GM10266 (cell line): ENCODE measurements at regions not wholly inside any gene's neighbourhood (a gene's known extent, or its start where the extent isn't known, plus 50 kb on each side); places are given as distances from the start of the nearest gene placed in this dataset.

Source experiments
- DNase-seq: peaks from one replicate; pipeline ENCODE4 v3.0.0; 2012; ENCODE audit errors: extremely low spot score
- TF ChIP-seq, protein P1 (sequence below): IDR thresholded peaks from 2 replicates; pipeline ENCODE4 v1.5.1; 2012; ENCODE audit warnings: mild to moderate bottlenecking, low read depth; ENCODE audit not compliant: control insufficient read depth, insufficient read depth; ENCODE audit errors: missing control alignments

- no peak for DNase-seq
- TF ChIP-seq, protein P1, sequence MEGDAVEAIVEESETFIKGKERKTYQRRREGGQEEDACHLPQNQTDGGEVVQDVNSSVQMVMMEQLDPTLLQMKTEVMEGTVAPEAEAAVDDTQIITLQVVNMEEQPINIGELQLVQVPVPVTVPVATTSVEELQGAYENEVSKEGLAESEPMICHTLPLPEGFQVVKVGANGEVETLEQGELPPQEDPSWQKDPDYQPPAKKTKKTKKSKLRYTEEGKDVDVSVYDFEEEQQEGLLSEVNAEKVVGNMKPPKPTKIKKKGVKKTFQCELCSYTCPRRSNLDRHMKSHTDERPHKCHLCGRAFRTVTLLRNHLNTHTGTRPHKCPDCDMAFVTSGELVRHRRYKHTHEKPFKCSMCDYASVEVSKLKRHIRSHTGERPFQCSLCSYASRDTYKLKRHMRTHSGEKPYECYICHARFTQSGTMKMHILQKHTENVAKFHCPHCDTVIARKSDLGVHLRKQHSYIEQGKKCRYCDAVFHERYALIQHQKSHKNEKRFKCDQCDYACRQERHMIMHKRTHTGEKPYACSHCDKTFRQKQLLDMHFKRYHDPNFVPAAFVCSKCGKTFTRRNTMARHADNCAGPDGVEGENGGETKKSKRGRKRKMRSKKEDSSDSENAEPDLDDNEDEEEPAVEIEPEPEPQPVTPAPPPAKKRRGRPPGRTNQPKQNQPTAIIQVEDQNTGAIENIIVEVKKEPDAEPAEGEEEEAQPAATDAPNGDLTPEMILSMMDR: no peak
Observed at GRCh38 chr12:128043317-128043716, 223.7 kb upstream of the TMEM132C start.

GRCh38 chr12:128047266-128048060 is 219.5 kb upstream of the TMEM132C start:
- TF ChIP-seq, protein P1: no peak
- no peak for DNase-seq

DNA sequence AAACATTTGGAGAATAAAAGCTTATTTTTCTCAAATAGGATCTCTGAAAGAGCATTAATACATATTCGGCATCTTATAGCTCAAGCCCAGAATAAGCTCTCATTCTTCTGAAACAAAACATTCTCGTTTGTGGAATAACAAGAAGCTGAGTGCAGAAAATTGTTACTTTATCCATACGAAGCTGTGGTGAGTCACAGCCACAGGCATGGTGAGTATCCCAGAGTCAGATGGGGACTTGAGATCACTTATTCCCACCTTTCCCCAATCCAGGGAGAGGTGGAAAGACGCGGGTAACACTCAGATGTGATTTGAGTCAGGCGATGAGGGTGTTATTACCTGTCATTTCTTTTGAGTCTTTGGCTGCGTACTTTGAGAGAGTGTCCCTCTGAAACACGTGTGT is 214.6 kb upstream of the TMEM132C start:
- no peak for DNase-seq
- TF ChIP-seq, protein P1: no peak

DNA sequence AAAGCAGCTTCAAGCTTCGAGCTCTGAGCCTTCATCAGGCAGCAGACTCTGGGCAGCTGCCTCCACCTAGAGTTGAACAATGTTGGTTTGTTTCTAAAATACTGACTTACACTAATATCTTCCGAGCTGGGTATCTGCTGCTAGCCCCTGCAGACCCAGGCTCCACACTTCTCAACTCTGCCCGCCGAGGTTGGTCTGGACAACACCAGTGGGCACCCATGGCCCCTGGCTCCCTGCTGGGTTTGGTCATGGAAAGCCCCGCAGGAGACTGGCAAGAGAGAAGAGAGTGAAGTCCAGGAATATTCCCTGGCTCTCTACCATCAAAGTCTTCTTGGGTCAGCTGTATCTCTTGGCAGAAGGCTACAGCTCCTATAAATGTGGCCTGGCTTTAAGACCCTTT is 214.2 kb upstream of the TMEM132C start:
- no peak for DNase-seq

DNA sequence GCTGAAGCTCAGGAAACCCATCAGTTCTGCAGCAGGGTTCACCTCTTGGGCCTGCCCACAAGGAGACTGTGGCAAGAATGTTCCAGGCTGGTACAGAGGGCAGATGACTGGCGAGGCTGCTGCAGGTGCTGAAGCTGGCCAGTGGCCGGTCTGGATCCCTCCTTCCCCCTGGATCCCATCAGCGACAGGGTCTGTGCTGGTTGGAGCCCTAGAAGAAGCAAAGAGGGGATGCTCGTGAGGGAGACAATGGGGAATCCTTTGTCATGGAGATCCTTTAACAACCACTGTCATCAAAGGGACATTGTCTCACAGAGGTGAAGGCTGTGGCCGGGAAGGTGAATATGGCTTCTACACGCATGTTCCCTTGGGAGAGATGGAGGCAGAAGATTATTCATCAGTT is 211.4 kb upstream of the TMEM132C start:
- no peak for DNase-seq
- TF ChIP-seq, protein P1: no peak

More for the DNA sequence above, 214.2 kb upstream of the TMEM132C start:
- TF ChIP-seq, protein P1: no peak

DNA sequence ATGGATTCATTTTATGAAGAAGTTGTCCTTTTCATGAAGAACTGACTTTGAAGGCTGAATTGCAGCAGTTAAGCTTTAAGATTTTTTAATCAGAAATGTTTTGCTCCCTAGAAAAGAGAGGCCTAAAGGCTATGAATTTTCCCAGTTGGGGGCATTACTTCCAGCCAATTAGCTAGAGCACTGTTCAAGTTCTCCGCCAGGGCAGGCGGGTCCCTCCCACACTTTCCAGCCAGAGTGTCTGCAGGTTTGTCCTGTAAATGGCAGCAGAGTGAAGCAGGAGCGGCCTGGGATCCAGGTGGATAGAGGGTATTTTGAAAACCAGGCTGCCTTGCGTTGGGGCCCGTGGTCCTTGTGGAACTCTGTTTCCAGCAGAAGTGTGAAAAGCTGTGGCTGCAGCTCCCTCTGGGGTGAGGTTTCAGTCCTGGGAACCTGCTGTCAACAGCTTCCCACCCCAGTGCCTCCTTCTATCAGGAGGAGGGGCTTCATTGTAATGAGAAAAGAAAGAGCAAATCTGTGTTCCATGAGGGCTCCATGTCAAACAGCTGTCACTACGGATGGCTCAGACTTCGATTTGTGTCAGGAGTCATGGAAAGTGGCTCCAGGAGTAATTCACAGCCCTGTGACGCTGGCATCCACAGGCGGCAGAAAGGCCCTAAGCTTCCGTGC is 210.7 kb upstream of the TMEM132C start:
- TF ChIP-seq, protein P1: no peak
- DNase-seq: no peak

DNA sequence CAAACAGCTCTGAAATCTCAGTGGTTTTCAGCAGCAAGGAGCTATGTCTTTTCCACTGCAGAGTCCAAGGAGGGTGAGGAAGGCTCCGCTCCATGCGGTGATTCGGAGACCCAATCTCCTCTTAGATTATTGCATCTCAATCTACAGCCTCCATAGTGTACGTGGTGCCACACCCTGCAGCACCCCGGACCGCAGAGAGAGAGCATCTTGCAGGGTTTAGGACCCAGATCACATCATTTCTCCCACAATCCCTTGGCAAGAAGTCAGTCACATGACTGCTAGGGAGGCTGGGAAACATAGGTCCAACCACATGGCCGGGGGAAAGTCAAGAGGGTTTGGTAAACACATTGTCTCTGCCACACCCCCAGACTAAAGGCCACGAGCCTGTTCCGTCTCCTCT is 209.4 kb upstream of the TMEM132C start:
- TF ChIP-seq, protein P1: no peak
- DNase-seq: no peak
